Urinary bladder (tissue), 3 donors: ENCODE measurements at regions not wholly inside any gene's neighbourhood (a gene's known extent, or its start where the extent isn't known, plus 50 kb on each side); places are given as distances from the start of the nearest gene placed in this dataset.

ENCODE experiments used
- DNase-seq: peaks from one replicate; pipeline ENCODE4 v3.0.0-alpha.2; 2015; ENCODE audit errors: extremely low spot score
- H3K27ac ChIP-seq: one replicate; pipeline ENCODE4 v1.5.1; 2013; ENCODE audit warnings: low read depth, mild to moderate bottlenecking, moderate library complexity
- H3K36me3 ChIP-seq: one replicate; pipeline ENCODE4 v1.6.1; 2013; ENCODE audit warnings: mild to moderate bottlenecking, moderate library complexity; ENCODE audit not compliant: insufficient read depth
- H3K4me1 ChIP-seq: one replicate; pipeline ENCODE4 v1.6.1; 2013; ENCODE audit warnings: mild to moderate bottlenecking, moderate library complexity; ENCODE audit not compliant: insufficient read depth
- H3K4me3 ChIP-seq: one replicate; pipeline ENCODE4 v1.5.1; 2013; ENCODE audit warnings: low read depth, low read length
- WGBS: extraction: QIAGEN DNeasy Blood & Tissue Kit; methylation state at CpG from one replicate; pipeline ENCODE4 v1.1.7; 2013; 5-methylcytosine and 5-hydroxymethylcytosine counted together
- donor health status: healthy with polysubstance abuse.
- donor health status: healthy.

DNA sequence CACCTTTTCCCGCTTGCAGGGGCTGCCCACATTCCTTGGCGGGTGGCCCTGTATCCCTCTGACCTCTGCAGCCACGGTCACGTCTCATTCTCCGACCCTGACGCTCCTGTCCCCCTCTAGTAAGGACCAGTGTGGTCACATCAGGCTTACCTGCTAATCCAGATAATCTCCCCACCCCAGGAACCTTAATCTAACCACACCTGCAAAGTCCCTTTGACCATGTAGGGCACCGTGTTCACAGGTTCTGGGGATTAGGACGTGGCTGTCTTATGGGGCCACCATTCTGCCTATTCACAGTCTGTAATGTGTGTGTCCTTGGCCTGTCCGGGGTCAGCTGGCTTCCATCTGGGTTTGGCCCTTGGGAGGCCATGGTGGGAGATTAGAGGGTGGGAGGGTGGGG is 368.9 kb downstream of the AACS start:
- no peaks in the 10 kb centered on the region for H3K36me3 ChIP-seq
- no peaks in the 10 kb centered on the region for H3K4me1 ChIP-seq
- H3K4me3 ChIP-seq: no peak overlapping the region
- H3K27ac ChIP-seq: no peak overlapping the region
- no peak for DNase-seq
- WGBS: 86% methylated on average over 9 of the region's 9 CpGs

- Histone ChIP-seq H3K4me1 (no peaks in the 10 kb centered on the region), H3K36me3 (no peaks in the 10 kb centered on the region), H3K4me3 (no peak overlapping the region), H3K27ac (no peak overlapping the region)
- WGBS: 76% methylated on average over 8 of the region's 8 CpGs
- DNase-seq: no peak
Observed at GRCh38 chr12:125434936-125435443, 369.8 kb downstream of the AACS start.

DNA sequence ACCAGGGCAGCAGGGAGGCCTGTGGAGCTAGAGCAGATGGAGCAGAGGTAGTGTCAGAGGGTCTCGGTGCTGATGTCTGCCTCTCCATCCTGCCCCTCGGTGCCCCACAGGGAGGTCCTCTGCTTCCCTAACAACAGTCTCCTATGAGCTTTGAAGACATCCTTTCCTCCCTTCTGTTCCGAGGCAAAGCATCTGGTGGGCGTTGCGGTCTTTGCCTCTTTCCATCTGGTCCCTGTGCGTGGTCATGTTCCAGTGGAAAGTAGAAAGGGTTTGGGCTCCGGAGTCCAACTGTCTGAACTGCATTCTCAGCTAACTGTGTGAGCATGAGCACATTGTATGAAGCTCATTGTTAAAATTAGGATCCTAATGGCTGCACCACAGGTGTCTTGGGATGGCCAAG is 370.6 kb downstream of the AACS start:
- no peak overlapping the region for H3K4me3 ChIP-seq
- H3K36me3 ChIP-seq: no peaks in the 10 kb centered on the region
- DNase-seq: no peak
- 90% methylated on average over 7 of the region's 7 CpGs for WGBS
- no peaks in the 10 kb centered on the region for H3K4me1 ChIP-seq
- no peak overlapping the region for H3K27ac ChIP-seq

- no peak for DNase-seq
- H3K27ac ChIP-seq: no peak overlapping the region
- 92% methylated on average over 2 of the region's 2 CpGs for WGBS
- H3K4me1 ChIP-seq: no peaks in the 10 kb centered on the region
- no peak overlapping the region for H3K4me3 ChIP-seq
- no peaks in the 10 kb centered on the region for H3K36me3 ChIP-seq
Observed at GRCh38 chr12:125436686-125437085, 371.5 kb downstream of the AACS start.

GRCh38 chr12:125440399-125440798 is 375.2 kb downstream of the AACS start:
- H3K27ac ChIP-seq: no peak overlapping the region
- no peaks in the 10 kb centered on the region for H3K36me3 ChIP-seq
- no peak for DNase-seq
- H3K4me3 ChIP-seq: no peak overlapping the region
- 77% methylated on average over 3 of the region's 3 CpGs for WGBS
- no peaks in the 10 kb centered on the region for H3K4me1 ChIP-seq

DNA sequence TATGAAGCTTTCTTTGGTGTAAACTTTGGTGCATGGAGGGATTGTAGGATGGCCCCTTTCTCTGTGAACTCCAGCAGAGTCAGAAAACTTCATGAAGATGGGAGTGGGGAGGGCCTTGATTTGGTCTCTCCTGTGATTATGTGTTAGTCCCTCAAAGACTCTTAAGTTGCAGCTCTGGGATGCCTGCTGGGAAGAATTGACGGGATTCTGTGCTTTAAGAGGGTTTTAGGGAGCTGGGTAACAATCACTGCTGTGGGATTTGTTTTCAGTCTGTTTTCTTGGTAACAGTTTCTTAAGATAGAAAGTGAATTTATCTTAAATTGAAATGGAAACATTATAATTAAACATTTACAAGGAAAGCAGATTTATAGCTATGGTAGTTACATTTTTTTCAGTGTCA is 378.1 kb downstream of the AACS start:
- DNase-seq: no peak
- 4% methylated on average over 1 of the region's 1 CpG for WGBS
- no peaks in the 10 kb centered on the region for H3K36me3 ChIP-seq
- no peak overlapping the region for H3K4me3 ChIP-seq
- no peak overlapping the region for H3K27ac ChIP-seq
- H3K4me1 ChIP-seq: no peaks in the 10 kb centered on the region

DNA sequence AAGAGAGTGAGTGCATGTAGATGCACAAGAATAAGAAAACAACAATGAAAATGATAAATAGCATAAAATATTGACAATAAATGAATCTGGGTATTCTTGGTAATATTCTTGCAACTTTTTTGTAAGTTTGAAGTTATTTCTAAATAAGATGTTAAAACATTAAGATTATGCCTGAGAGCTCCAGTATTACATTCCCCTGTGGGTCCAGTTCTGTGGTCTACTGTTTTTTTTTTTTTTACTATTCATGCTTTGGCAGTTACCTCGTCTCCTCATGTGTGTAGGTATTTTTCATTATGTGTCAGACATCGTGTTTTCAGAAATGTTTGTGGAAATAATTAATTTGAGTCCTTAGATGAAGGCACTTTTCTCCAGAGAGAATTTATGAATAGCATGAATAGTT is 386.2 kb downstream of the AACS start:
- H3K27ac ChIP-seq: no peak overlapping the region
- 67% methylated on average over 2 of the region's 2 CpGs for WGBS
- H3K36me3 ChIP-seq: no peaks in the 10 kb centered on the region

GRCh38 chr12:125453751-125454150 is 388.5 kb downstream of the AACS start:
- Histone ChIP-seq H3K4me3 (no peak overlapping the region), H3K36me3 (no peaks in the 10 kb centered on the region), H3K27ac (no peak overlapping the region), H3K4me1 (no peaks in the 10 kb centered on the region)
- no peak for DNase-seq
- 43% methylated on average over 4 of the region's 4 CpGs for WGBS

More for the DNA sequence above, 386.2 kb downstream of the AACS start:
- H3K4me3 ChIP-seq: no peak overlapping the region
- no peak for DNase-seq
- no peaks in the 10 kb centered on the region for H3K4me1 ChIP-seq

GRCh38 chr12:125454291-125454690 is 389.1 kb downstream of the AACS start:
- H3K4me3 ChIP-seq: no peak overlapping the region
- H3K27ac ChIP-seq: no peak overlapping the region
- H3K4me1 ChIP-seq: no peaks in the 10 kb centered on the region
- 52% methylated on average over 3 of the region's 3 CpGs for WGBS
- no peak for DNase-seq
- no peaks in the 10 kb centered on the region for H3K36me3 ChIP-seq

- no peak overlapping the region for H3K27ac ChIP-seq
- H3K36me3 ChIP-seq: no peaks in the 10 kb centered on the region
- no peak overlapping the region for H3K4me3 ChIP-seq
- H3K4me1 ChIP-seq: no peaks in the 10 kb centered on the region
- DNase-seq: no peak
- WGBS: 29% methylated on average over 8 of the region's 8 CpGs
Observed at GRCh38 chr12:125454786-125455480, 389.7 kb downstream of the AACS start.

GRCh38 chr12:125455556-125455955 is 390.3 kb downstream of the AACS start:
- whole genome bisulfite sequencing: 50% methylated on average over 4 of the region's 4 CpGs
- Histone ChIP-seq H3K4me3 (no peak overlapping the region), H3K36me3 (no peaks in the 10 kb centered on the region), H3K4me1 (no peaks in the 10 kb centered on the region), H3K27ac (no peak overlapping the region)
- DNase-seq: no peak

- no peak overlapping the region for H3K27ac ChIP-seq
- DNase-seq: no peak
- 73% methylated on average over 11 of the region's 11 CpGs for WGBS
- no peak overlapping the region for H3K4me3 ChIP-seq
- no peaks in the 10 kb centered on the region for H3K36me3 ChIP-seq
- H3K4me1 ChIP-seq: no peaks in the 10 kb centered on the region
Observed at GRCh38 chr12:125458552-125459268, 393.5 kb downstream of the AACS start.

DNA sequence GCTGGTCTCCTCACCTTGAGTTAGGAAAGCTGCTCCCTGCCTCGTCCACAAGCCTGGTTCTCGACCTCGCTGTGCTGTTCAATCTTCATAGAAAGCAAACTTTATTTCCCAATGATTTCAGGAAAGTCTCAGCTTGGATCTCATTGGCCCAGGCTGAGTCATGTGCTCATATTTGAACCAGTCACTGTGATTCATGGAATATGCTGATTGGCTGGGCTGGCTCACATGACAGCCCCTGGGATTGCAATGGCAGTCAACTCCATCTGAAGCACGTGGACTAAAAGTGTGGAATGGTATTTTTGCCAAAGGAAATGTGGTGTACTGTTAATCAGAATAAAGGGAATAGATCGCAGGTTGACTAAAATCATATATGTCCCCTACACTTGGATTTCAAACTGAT is 396.6 kb downstream of the AACS start:
- Histone ChIP-seq H3K27ac (no peak overlapping the region), H3K4me3 (no peak overlapping the region), H3K36me3 (no peaks in the 10 kb centered on the region), H3K4me1 (no peaks in the 10 kb centered on the region)
- no peak for DNase-seq
- WGBS: 80% methylated on average over 5 of the region's 5 CpGs

GRCh38 chr12:125463386-125463785 is 398.2 kb downstream of the AACS start:
- no peaks in the 10 kb centered on the region for H3K4me1 ChIP-seq
- H3K27ac ChIP-seq: no peak overlapping the region
- WGBS: 72% methylated on average over 2 of the region's 2 CpGs
- no peak overlapping the region for H3K4me3 ChIP-seq
- no peak for DNase-seq
- no peaks in the 10 kb centered on the region for H3K36me3 ChIP-seq
